K562 (cell line): ENCODE measurements at regions not wholly inside any gene's neighbourhood (a gene's known extent, or its start where the extent isn't known, plus 50 kb on each side); places are given as distances from the start of the nearest gene placed in this dataset.

ENCODE experiments used
- ATAC-seq: fragments of 200-7000 bp; cut with Tn5 transposase; 3 replicates; pipeline ENCODE4 v1.9.1; 2020; ENCODE audit warnings: moderate library complexity
- BruUV-seq: library from RNA; stranded (reverse); fragments of 400-500 nt; replicated peaks from 2 replicates; lab custom pipeline; 2021; lab: Mats Ljungman, UMichigan
- CTCF ChIA-PET: fragments of 300-600 bp; formaldehyde crosslinking; extraction: SDS; loops from one replicate; lab custom pipeline; 2021; ENCODE audit warnings: low intra/inter-chr PET ratio; lab: Yijun Ruan, JAX
- POLR2A ChIA-PET: fragments of 300-600, 350-650 bp; sonication (Branson Sonifier 250); formaldehyde crosslinking; extraction: SDS; loops from one replicate; lab custom pipeline; 2021; ENCODE audit warnings: antibody characterized with exemption, inconsistent platforms; lab: Yijun Ruan, JAX
- DNase-seq, 4 experiments: peaks; one replicate each; pipeline versions ENCODE4 v3.0.0 to v3.0.0-alpha.2; 2011 to 2018; ENCODE audit warnings: low spot score in 3 of 4, mixed read lengths in 3 of 4; ENCODE audit errors: extremely low read depth in 1 of 4
- FAIRE-seq: peaks from 2 replicates; lab custom pipeline; 2011; peaks lifted over from hg19 to GRCh38; lab: Jason Lieb, UNC
- H2AFZ ChIP-seq: 2 replicates; pipeline ENCODE4 v1.6.0; 2011; ENCODE audit warnings: low read depth, low read length, control low read depth, inconsistent platforms
- H3K27ac ChIP-seq: fragments of 200-600 bp; 3 replicates; pipeline ENCODE4 v1.8.0; 2011; ENCODE audit warnings: low read depth, mild to moderate bottlenecking, control low read depth, inconsistent platforms, low read length, moderate library complexity, mixed read lengths; ENCODE audit errors: extremely low read depth
- H3K27me3 ChIP-seq, 2 experiments: fragments of 300-600 bp in 1 of 2; 2 replicates in 1 of 2; 3 replicates in 1 of 2; pipeline versions ENCODE4 v1.6.0 to v1.8.0; 2011; ENCODE audit warnings: inconsistent platforms in 2 of 2, low read length in 2 of 2, mild to moderate bottlenecking in 1 of 2, mixed read lengths in 1 of 2, moderate library complexity in 1 of 2; ENCODE audit not compliant: control insufficient read depth in 2 of 2, insufficient read depth in 2 of 2
- H3K36me3 ChIP-seq: fragments of 300-600 bp; 3 replicates; pipeline ENCODE4 v1.8.0; 2011; ENCODE audit warnings: mild to moderate bottlenecking, low read length, inconsistent platforms; ENCODE audit not compliant: control insufficient read depth, insufficient read depth
- H3K4me1 ChIP-seq, 2 experiments: fragments of 200-600 bp in 1 of 2; replicated peaks in 1 of 2; 2 replicates in 1 of 2; 3 replicates in 1 of 2; pipeline versions ENCODE4 v1.5.1 to v1.8.0; 2011; ENCODE audit warnings: inconsistent platforms in 2 of 2, low read length in 2 of 2, mild to moderate bottlenecking in 1 of 2, mixed read lengths in 1 of 2, moderate library complexity in 1 of 2; ENCODE audit not compliant: control insufficient read depth in 2 of 2, insufficient read depth in 2 of 2
- H3K4me2 ChIP-seq: 2 replicates; pipeline ENCODE4 v1.6.1; 2011; ENCODE audit warnings: low read length, control low read depth, inconsistent platforms, mixed read lengths; ENCODE audit not compliant: insufficient read depth
- H3K4me3 ChIP-seq: fragments of 200-600 bp; sonication (generic), shearing (Covaris generic); 2 replicates; pipeline ENCODE4 v1.5.1; 2016; ENCODE audit warnings: control low read depth, inconsistent platforms
- H3K79me2 ChIP-seq: fragments of 200-600 bp; 3 replicates; pipeline ENCODE4 v1.8.0; 2011; ENCODE audit warnings: low read length, inconsistent platforms; ENCODE audit not compliant: control insufficient read depth, insufficient read depth
- H3K9ac ChIP-seq, 2 experiments: 2 replicates each; pipeline versions ENCODE4 v1.6.0 to v1.6.1; 2011; ENCODE audit warnings: low read depth in 2 of 2, low read length in 2 of 2, control low read depth in 1 of 2, inconsistent platforms in 1 of 2, mild to moderate bottlenecking in 1 of 2, mixed read lengths in 1 of 2; ENCODE audit not compliant: insufficient read depth in 1 of 2
- H3K9me1 ChIP-seq: one replicate; pipeline ENCODE4 v1.6.0; 2011; ENCODE audit warnings: inconsistent platforms, mild to moderate bottlenecking, low read length, moderate library complexity; ENCODE audit not compliant: control insufficient read depth, insufficient read depth
- H3K9me3 ChIP-seq: replicated peaks from 2 replicates; pipeline ENCODE4 v1.5.1; 2011; ENCODE audit warnings: low read depth, low read length, inconsistent platforms; ENCODE audit not compliant: control insufficient read depth, insufficient read depth
- H4K20me1 ChIP-seq: replicated peaks from 2 replicates; pipeline ENCODE4 v1.6.1; 2011; ENCODE audit warnings: low read length, inconsistent platforms, mixed read lengths; ENCODE audit not compliant: control insufficient read depth, insufficient read depth
- ATF3 ChIP-seq, 2 experiments: fragments of 450-650 bp in 1 of 2; sonication (generic) in 1 of 2; formaldehyde crosslinking in 1 of 2; IDR thresholded peaks in 1 of 2; conservative IDR thresholded peaks in 1 of 2; 2 replicates each; pipeline versions ENCODE4 v1.6.1 to v1.8.1; 2016 to 2023; ENCODE audit warnings: mild to moderate bottlenecking in 2 of 2, moderate library complexity in 2 of 2, inconsistent platforms in 1 of 2, missing genetic modification reagents in 1 of 2
- ATF4 ChIP-seq: fragments of 450-650 bp; formaldehyde crosslinking; IDR thresholded peaks from 2 replicates; pipeline ENCODE4 v1.4.0; 2022; ENCODE audit warnings: mild to moderate bottlenecking, moderate library complexity
- C11orf30 ChIP-seq: fragments of 450-650 bp; IDR thresholded peaks from 2 replicates; pipeline ENCODE4 v1.6.1; 2016; ENCODE audit warnings: low read depth, mild to moderate bottlenecking
- CBFA2T3 ChIP-seq: fragments of 450-650 bp; IDR thresholded peaks from 2 replicates; pipeline ENCODE4 v1.6.1; 2017
- MAFG ChIP-seq: fragments of 450-650 bp; conservative IDR thresholded peaks from 2 replicates; pipeline ENCODE4 v1.6.1; 2016; ENCODE audit warnings: missing genetic modification characterization, missing compliant biosample characterization
- SOX6 ChIP-seq: fragments of 450-650 bp; IDR thresholded peaks from 2 replicates; pipeline ENCODE4 v1.6.1; 2014; ENCODE audit warnings: mild to moderate bottlenecking
- SPI1 ChIP-seq: IDR thresholded peaks from 2 replicates; pipeline ENCODE4 v1.6.1; 2011; ENCODE audit warnings: low read depth, low read length, control low read depth, borderline replicate concordance
- TCF3 ChIP-seq: sonication (generic); formaldehyde crosslinking; IDR thresholded peaks from 2 replicates; pipeline ENCODE4 v1.4.0; 2020; ENCODE audit warnings: mild to moderate bottlenecking, missing genetic modification reagents
- ZNF316 ChIP-seq: fragments of 450-650 bp; IDR thresholded peaks from 2 replicates; pipeline ENCODE4 v1.6.1; 2016
- WGBS: fragments of 100-300 bp; shearing (Covaris generic); methylation state at CpG from one replicate; pipeline ENCODE4 v1.1.6; 2016; ENCODE audit warnings: low coverage, mixed read lengths; ENCODE audit not compliant: insufficient coverage; ENCODE audit errors: missing lambda C conversion rate; 5-methylcytosine and 5-hydroxymethylcytosine counted together
- in situ Hi-C: fragments of 300-500 bp; cut with MboI; formaldehyde crosslinking; loops from 4 replicates; pipeline ENCODE4 v1.15.0; 2018; ENCODE audit warnings: inconsistent platforms, mixed read lengths
- intact Hi-C: fragments of 100-400 bp; cut with micrococcal nuclease; formaldehyde crosslinking; loops from 2 replicates; pipeline ENCODE4 v1.14.2; 2022

GRCh38 chr1:93815366-93816110 lies 63.5 kb downstream of the DNTTIP2 start:
- POLR2A ChIA-PET = interaction anchor here (1.4 kb wide), 1 partner anchor 31 kb away, joined by 4 read pairs; no protein-coding TSS in a partner anchor
- WGBS = 23% methylated on average over 8 of the region's 8 CpGs

More at GRCh38 chr1:93815366-93816110, 63.5 kb downstream of the DNTTIP2 start:
- CTCF ChIA-PET = interaction anchor here (2.3 to 3.0 kb wide), 2 partner anchors 187 to 377 kb away, joined by 15 to 41 read pairs; no protein-coding TSS in a partner anchor
- Histone ChIP-seq H3K4me3 (no peak overlapping the region), H3K4me2 (no peak overlapping the region), H3K9me3 (no peaks in the 10 kb centered on the region; the same call in 1 of the 2 replicates), H3K79me2 (no peaks in the 10 kb centered on the region), H3K9ac (no peak overlapping the region), H3K27ac (no peak overlapping the region), H3K36me3 (no peaks in the 10 kb centered on the region), H4K20me1 (no peaks in the 10 kb centered on the region), H2AFZ (peak overlapping the region; percentile 21; the same call in 1 of the 2 replicates), H3K27me3 (peaks cover 12 to 16% of the 10 kb centered on the region in 2 experiments; a peak in 4 of 5 replicates), H3K9me1 (no peaks in the 10 kb centered on the region), H3K4me1 (peaks cover 0 to 15% of the 10 kb centered on the region in 2 experiments; a peak in 3 of 5 replicates)
- BruUV-seq = no TSS peak
- intact Hi-C loops (loop anchor here (2.0 kb wide), 2 partner anchors 29 to 377 kb away; no protein-coding TSS in a partner anchor), in situ Hi-C loops (loop anchor here (5.0 to 10.0 kb wide), 2 partner anchors 188 to 371 kb away; partner anchors contain the start of gene FNBP1L)
- ATAC-seq (peak; percentile 44; the same call in 2 of the 3 replicates), DNase-seq (peak; percentile 33 to 48 (median 40)), FAIRE-seq (peak; percentile 72)
- TF ChIP-seq C11orf30 (peak; percentile 45; the same call in 1 of the 2 replicates), CBFA2T3 (peak; percentile 41), ATF4 (CRISPR knock-in tag) (no peak), SOX6 (no peak), ZNF316 (peak; percentile 47), ATF3 (IDR thresholded peaks at IDR 0.05) (0 out of 2 replicates have a peak, but pooled peaks have one; percentile 18), ATF3 (CRISPR knock-in tag; conservative IDR thresholded peaks at IDR 0.05) (no peak), TCF3 (peak; percentile 48), MAFG (tag) (0 out of 2 replicates have a peak, but pooled peaks have one; percentile 24), SPI1 (peak; percentile 32; the same call in 1 of the 2 replicates)
